Tibial nerve (tissue), 4 donors: ENCODE measurements at regions not wholly inside any gene's neighbourhood (a gene's known extent, or its start where the extent isn't known, plus 50 kb on each side); places are given as distances from the start of the nearest gene placed in this dataset. TPM values are rescaled to one million over a fixed set of nuclear protein-coding genes. Genes with fewer than 3 reads are reported as not detected.

ENCODE experiments used
- DNase-seq, 2 donors: peaks; one replicate each; pipeline ENCODE4 v3.0.0-alpha.2; 2019; ENCODE audit warnings: low spot score in 2 of 2
- H3K27ac ChIP-seq, 4 donors: fragments of 200-600 bp; sonication (generic) in 3 of 4; one replicate each; pipeline ENCODE4 v1.5.1; 2017 to 2019; ENCODE audit warnings: mild to moderate bottlenecking in 1 of 4
- H3K27me3 ChIP-seq, 2 donors: fragments of 200-600 bp; sonication (generic) in 1 of 2; one replicate each; pipeline versions ENCODE4 v1.5.1 to v1.6.0; 2017 to 2019
- H3K36me3 ChIP-seq, 3 donors: fragments of 200-600 bp; sonication (generic); one replicate each; pipeline ENCODE4 v1.5.1; 2018 to 2019
- H3K4me1 ChIP-seq, 4 donors: fragments of 200-600 bp; sonication (generic) in 3 of 4; one replicate each; pipeline ENCODE4 v1.5.1; 2017 to 2019
- H3K4me3 ChIP-seq, 4 donors: fragments of 200-600 bp; sonication (generic) in 3 of 4; one replicate each; pipeline ENCODE4 v1.5.1; 2017 to 2019; ENCODE audit warnings: mild to moderate bottlenecking in 1 of 4, moderate library complexity in 1 of 4
- H3K9me3 ChIP-seq, 4 donors: fragments of 200-600 bp; sonication (generic) in 3 of 4; one replicate each; pipeline ENCODE4 v1.5.1; 2017 to 2019
- CTCF ChIP-seq, 5 experiments: fragments of 200-600 bp in 3 of 5; fragments of 450-650 bp in 2 of 5; sonication (generic) in 3 of 5; IDR thresholded peaks; one replicate each; pipeline ENCODE4 v1.5.1; 2016 to 2019; ENCODE audit warnings: antibody characterized with exemption in 5 of 5, mild to moderate bottlenecking in 3 of 5, moderate library complexity in 2 of 5
- EP300 ChIP-seq, 2 donors: sonication (generic); formaldehyde crosslinking; IDR thresholded peaks; one replicate each; pipeline ENCODE4 v1.6.1; 2017; ENCODE audit warnings: antibody characterized with exemption in 2 of 2, mild to moderate bottlenecking in 1 of 2
- POLR2A ChIP-seq, 2 donors: fragments of 450-650 bp; IDR thresholded peaks; one replicate each; pipeline ENCODE4 v1.6.1; 2017; ENCODE audit warnings: antibody characterized with exemption in 2 of 2, mild to moderate bottlenecking in 2 of 2, moderate library complexity in 2 of 2
- WGBS, 2 donors: methylation state at CpG; one replicate each; pipeline ENCODE4 v1.1.5; 2018; 5-methylcytosine and 5-hydroxymethylcytosine counted together
- small RNA-seq: library from RNA; depleted of rRNA; stranded (forward); fragments of <200 nt; gene quantifications from one replicate; pipeline ENCODE3, GENCODE V24; 2016

GRCh38 chr7:116447966-116448839, 51.3 kb upstream of the CAV2 start:
- Histone ChIP-seq H3K27ac (peak overlapping the region in 1 of 4 donors; percentile 17), H3K9me3 (no peaks in the 10 kb centered on the region), H3K27me3 (no peaks in the 10 kb centered on the region), H3K4me1 (peaks cover 0 to 5% (median 0%) of the 10 kb centered on the region in 4 donors), H3K36me3 (no peaks in the 10 kb centered on the region), H3K4me3 (no peak overlapping the region)
- 46 to 52% methylated on average over 3 of the region's 3 CpGs for WGBS, 2 donors
- TF ChIP-seq POLR2A (IDR thresholded peaks at IDR 0.05): no peak
- no peak for TF ChIP-seq EP300 (IDR thresholded peaks at IDR 0.05)
- TF ChIP-seq CTCF (IDR thresholded peaks at IDR 0.05): no peak
- DNase-seq: no peak

- no peak overlapping the region for H3K4me3 ChIP-seq
- H3K27ac ChIP-seq: no peak overlapping the region
- H3K9me3 ChIP-seq: no peaks in the 10 kb centered on the region
- no peak for TF ChIP-seq CTCF (IDR thresholded peaks at IDR 0.05)
- TF ChIP-seq POLR2A (IDR thresholded peaks at IDR 0.05): no peak
- TF ChIP-seq EP300 (IDR thresholded peaks at IDR 0.05): no peak
- H3K36me3 ChIP-seq: no peaks in the 10 kb centered on the region
- 89 to 90% methylated on average over 4 of the region's 4 CpGs for WGBS, 2 donors
- H3K27me3 ChIP-seq: no peaks in the 10 kb centered on the region
- H3K4me1 ChIP-seq: peaks cover 0 to 5% (median 0%) of the 10 kb centered on the region in 4 donors
- no peak for DNase-seq
Observed at GRCh38 chr7:116449441-116449840, 50.1 kb upstream of the CAV2 start.

Small RNA genes in the stretch of these regions (small RNA-seq; reads per million reads assigned to genes)
- not detected for gene RF00017
